ENCODE measurements at regions not wholly inside any gene's neighbourhood (a gene's known extent, or its start where the extent isn't known, plus 50 kb on each side); places are given as distances from the start of the nearest gene placed in this dataset.

GRCh38 chr7:17166824-17167379 is 131.6 kb upstream of the AHR start:
- no peak for DNase-seq (ENCODE audit: low spot score)

- DNase-seq (ENCODE audit: low spot score): no peak
These were observed 130.0 kb upstream of the AHR start for GRCh38 chr7:17168416-17168815.

DNA sequence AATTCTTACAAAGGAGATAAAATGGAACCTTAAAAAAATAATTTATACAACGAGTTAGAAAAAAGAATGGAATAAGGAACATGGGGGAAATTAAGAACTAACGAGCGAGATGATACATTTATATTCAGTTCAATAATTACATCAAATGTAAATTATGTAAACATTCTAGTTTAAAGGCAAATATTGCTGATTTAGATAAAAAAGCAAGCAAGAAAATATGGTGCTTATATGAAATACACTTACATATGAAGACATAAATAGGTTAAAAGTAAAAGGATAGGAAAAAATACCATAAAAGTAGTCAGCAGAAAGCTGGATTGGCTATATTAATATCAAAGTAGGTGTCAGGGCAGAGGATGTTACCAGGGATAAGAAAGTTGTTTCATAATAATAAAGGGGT is 127.0 kb upstream of the AHR start:
- DNase-seq (ENCODE audit: low spot score): no peak

- DNase-seq (ENCODE audit: low spot score): no peak
These were observed 122.0 kb upstream of the AHR start for GRCh38 chr7:17176371-17177032.

GRCh38 chr7:17178545-17178944 is 119.9 kb upstream of the AHR start:
- no peak for DNase-seq (ENCODE audit: low spot score)

DNA sequence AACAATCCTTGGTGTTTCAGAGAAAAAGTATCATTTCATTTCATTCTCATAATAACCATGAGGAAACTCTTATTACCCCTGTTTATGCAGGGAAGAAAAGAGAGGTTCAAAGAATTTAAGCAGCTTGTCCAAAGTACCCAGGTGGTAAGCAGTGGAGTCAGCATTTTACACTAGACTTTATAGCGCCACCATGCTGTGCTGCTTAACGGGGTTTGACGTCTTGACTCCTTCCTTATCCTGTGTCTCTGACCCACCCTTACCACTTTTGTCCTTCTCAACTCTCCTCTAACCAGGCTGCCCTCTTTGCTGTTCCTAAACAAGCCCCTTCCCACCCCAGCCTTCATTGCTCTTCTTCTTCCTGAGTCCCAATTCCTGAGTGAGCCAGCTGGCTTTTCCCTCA is 117.0 kb upstream of the AHR start:
- DNase-seq (ENCODE audit: low spot score): no peak

DNA sequence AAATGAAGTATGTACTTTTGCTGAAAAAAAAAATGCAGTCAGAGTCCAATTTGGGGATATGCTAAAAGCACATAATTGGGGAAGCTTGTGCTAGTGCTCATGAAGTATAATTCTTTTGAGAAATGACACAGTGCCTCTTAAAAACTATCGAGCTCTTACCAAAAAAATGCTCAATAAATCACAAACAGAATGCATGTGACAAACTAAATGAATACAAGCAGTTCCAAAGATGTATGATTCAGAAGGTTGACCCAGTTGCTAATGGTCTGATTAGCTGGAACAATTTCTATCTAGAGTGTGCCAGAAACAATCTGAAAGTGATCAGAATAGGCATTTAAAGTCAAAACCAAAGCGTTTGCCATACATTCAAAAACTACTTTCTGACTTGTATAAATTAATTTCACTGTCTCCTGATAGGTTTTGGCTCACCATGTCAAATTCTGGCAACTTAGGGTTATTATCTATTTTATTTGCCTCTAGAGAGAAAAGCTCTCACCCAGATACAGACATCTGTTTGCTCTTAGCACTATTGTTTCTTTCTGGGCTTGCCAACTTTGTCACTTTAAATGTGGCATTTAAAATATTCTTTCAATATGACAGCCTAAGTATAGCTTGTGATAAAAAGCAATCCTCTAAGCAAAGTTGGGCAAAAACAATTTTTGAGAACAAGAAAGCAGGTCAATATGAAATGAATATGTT is 114.7 kb upstream of the AHR start:
- DNase-seq (ENCODE audit: low spot score): no peak

- DNase-seq (ENCODE audit: low spot score): no peak
These were observed 113.4 kb upstream of the AHR start for GRCh38 chr7:17184805-17185689.

GRCh38 chr7:17185690-17186070 is 112.8 kb upstream of the AHR start:
- DNase-seq (ENCODE audit: low spot score): no peak

- no peak for DNase-seq (ENCODE audit: low spot score)
These were observed 111.5 kb upstream of the AHR start for GRCh38 chr7:17186745-17187530.

DNA sequence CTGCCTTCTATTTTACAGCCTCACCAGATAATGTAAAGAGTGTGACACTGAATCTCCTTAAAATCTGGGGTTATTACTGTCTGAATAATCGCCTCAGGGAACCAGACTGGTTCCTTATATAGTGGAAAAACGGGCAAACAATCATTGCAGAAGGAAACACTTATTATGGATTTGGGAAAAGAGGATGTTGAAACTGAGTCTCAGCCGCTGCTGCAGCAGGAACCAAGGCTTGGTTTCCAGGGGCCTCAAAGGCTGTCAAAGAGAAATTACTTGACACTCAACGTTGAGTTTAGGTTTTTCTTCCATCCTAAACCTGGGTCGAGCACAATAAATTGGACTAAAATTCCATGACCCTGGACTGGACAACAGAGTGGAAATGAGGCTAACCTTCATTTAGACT is 103.8 kb upstream of the AHR start:
- no peak for DNase-seq (ENCODE audit: low spot score)

GRCh38 chr7:17195576-17195975 is 102.9 kb upstream of the AHR start:
- DNase-seq (ENCODE audit: low spot score): no peak

GRCh38 chr7:17205910-17206309 is 92.5 kb upstream of the AHR start:
- DNase-seq (ENCODE audit: low spot score): no peak

- DNase-seq (ENCODE audit: low spot score): no peak
These were observed 92.0 kb upstream of the AHR start for GRCh38 chr7:17206349-17206905.

- DNase-seq (ENCODE audit: low spot score): no peak
These were observed 91.2 kb upstream of the AHR start for GRCh38 chr7:17207220-17207619.

DNA sequence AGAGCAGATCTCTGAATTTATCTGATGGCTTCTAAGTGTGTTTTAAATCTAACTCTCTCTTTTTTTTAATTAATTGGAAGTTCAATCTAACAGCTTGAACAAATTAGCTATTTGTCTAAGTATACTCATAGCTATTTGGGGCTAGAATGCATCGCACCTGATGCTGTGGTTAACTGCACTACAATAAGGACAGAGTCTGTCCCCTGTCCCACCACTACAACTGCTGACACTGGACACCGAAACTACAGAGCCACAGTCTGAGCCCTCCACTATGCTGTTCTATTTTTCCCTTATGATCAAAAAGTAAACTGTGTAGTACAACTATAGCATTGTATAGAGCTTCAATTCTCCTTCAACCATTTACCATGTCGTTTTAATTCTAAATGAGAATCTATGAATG is 89.4 kb upstream of the AHR start:
- no peak for DNase-seq (ENCODE audit: low spot score)

DNA sequence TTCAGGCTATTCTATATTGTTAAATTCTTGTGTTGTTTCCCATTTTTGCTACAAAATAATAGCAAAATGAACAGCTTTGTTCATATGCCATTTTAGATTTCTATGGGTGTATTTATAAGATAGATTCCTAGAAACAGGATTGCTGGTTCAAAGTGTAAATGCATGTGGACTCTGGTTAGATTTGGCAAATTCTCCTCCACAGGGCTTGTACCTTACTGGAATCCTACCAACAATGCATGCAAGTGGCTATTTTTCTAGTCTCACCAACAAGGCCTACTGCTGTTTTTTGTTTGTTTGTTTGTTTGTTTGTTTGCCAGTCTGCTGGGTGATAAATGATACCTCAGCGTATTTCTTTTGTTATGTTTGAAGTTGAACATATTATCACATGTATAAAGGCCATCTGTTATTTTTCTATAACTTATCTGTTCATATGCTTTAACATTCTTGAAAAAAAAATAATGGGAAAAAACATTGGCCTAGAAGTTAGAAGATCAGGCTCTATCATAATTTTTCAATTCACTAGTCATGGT is 87.1 kb upstream of the AHR start:
- DNase-seq (ENCODE audit: low spot score): no peak

DNA sequence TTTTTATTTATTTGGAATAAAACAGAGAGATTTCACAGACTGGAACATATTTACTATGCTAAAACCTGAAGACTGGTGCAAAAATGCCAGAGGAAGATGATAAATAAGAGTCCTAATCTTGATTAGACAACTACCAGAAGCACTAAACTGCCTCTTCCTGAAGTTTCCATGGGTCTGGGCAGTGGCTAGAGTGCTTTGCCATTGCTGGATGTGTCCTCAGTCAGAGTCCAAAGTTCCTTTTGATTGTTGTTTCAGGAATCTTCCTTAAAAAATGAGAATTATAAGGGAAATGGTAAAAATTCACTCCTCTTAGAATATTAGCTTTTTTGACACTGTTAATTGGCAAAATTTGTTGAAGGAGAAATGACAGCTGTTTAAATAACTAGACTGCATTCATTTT is 86.3 kb upstream of the AHR start:
- DNase-seq (ENCODE audit: low spot score): no peak

DNA sequence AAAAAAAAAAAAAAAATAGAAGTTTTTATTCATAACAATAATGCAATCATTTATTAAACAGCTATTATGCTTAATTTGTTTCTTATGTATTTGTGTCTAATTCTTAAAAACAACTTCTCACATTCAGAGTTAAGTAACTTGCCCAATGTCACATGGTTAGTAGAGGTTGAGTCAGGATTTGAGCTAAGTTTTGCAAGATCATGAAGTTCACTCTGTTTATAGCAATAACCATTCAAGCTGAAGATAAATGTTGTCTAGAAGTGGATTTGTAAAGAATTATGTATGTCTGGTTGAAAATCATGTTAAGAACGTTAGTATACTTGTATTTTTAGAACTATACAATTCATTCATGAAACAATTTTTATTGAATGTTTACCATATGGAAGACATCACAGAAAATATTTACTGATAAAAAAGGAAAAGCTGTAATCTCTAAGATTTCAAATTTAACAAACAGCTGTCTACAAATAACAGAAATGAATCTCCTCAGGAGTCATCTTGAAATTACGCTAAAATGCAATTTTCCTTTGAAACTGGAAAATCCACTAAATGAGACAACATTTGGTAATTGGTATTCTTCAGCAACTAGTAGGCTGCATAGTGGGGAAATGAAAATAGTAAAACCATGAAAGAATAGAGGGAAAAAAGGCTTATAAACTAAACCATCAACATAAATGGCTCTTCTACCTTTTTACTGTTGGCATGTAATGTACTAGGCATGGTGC is 70.5 kb upstream of the AHR start:
- DNase-seq (ENCODE audit: low spot score): no peak

GRCh38 chr7:17229228-17229627 is 69.2 kb upstream of the AHR start:
- DNase-seq (ENCODE audit: low spot score): no peak
